AG04450 (cell line): ENCODE measurements at regions not wholly inside any gene's neighbourhood (a gene's known extent, or its start where the extent isn't known, plus 50 kb on each side); places are given as distances from the start of the nearest gene placed in this dataset.

Experiments
- CTCF ChIA-PET: fragments of 300-600, 350-600 bp; formaldehyde crosslinking; extraction: SDS; loops from one replicate; lab custom pipeline; 2022; ENCODE audit warnings: antibody characterized with exemption, inconsistent platforms; lab: Charles Lee
- POLR2A ChIA-PET: fragments of 350-600 bp; formaldehyde crosslinking; extraction: SDS; loops from one replicate; lab custom pipeline; 2021; ENCODE audit warnings: antibody characterized with exemption, inconsistent platforms; lab: Yijun Ruan, JAX
- DNase-seq: peaks from one replicate; pipeline ENCODE4 v3.0.0-alpha.2; 2011; ENCODE audit warnings: low read depth, low spot score
- H3K27ac ChIP-seq: one replicate; pipeline ENCODE4 v1.5.1; 2012; ENCODE audit warnings: low read depth, low read length, control low read depth
- H3K27me3 ChIP-seq: one replicate; pipeline ENCODE4 v1.6.0; 2012; ENCODE audit warnings: low read length; ENCODE audit not compliant: control insufficient read depth, insufficient read depth
- H3K4me3 ChIP-seq: 2 replicates; pipeline ENCODE4 v1.5.1; 2011; ENCODE audit warnings: mild to moderate bottlenecking, low read depth, low read length, control low read depth
- H3K9me3 ChIP-seq: 2 replicates; pipeline ENCODE4 v1.5.1; 2012; ENCODE audit warnings: low read length; ENCODE audit not compliant: control insufficient read depth, insufficient read depth
- CTCF ChIP-seq: IDR thresholded peaks from 2 replicates; pipeline ENCODE4 v1.5.1; 2011; ENCODE audit warnings: low read depth, low read length, control low read depth, inconsistent platforms

- Histone ChIP-seq H3K27ac (no peak overlapping the region), H3K4me3 (peak overlapping the region; percentile 38)
- CTCF ChIA-PET: interaction anchor here (1.4 kb wide), 1 partner anchor 13 kb away, joined by 5 read pairs; no protein-coding TSS in a partner anchor
These were observed 207.6 kb downstream of the OGFRL1 start for GRCh38 chr6:71496018-71496721.

GRCh38 chr6:71496722-71497033 lies 208.1 kb downstream of the OGFRL1 start:
- no peak overlapping the region for H3K27ac ChIP-seq

More at GRCh38 chr6:71496018-71496721, 207.6 kb downstream of the OGFRL1 start:
- TF ChIP-seq CTCF: no peak
- POLR2A ChIA-PET: no interaction called here
- DNase-seq: no peak
- Histone ChIP-seq H3K9me3 (no peaks in the 10 kb centered on the region), H3K27me3 (no peaks in the 10 kb centered on the region)

GRCh38 chr6:71498638-71499037 lies 210.0 kb downstream of the OGFRL1 start:
- no peak for TF ChIP-seq CTCF
- Histone ChIP-seq H3K27ac (no peak overlapping the region), H3K4me3 (no peak overlapping the region), H3K27me3 (no peaks in the 10 kb centered on the region), H3K9me3 (no peaks in the 10 kb centered on the region)
- POLR2A ChIA-PET: no interaction called here
- CTCF ChIA-PET: interaction anchor here (0.7 kb wide), 1 partner anchor 46 kb away, joined by 3 read pairs; no protein-coding TSS in a partner anchor
- DNase-seq: no peak

More at GRCh38 chr6:71496722-71497033, 208.1 kb downstream of the OGFRL1 start:
- Histone ChIP-seq H3K9me3 (no peaks in the 10 kb centered on the region), H3K4me3 (no peak overlapping the region), H3K27me3 (no peaks in the 10 kb centered on the region)
- DNase-seq: no peak
- CTCF ChIA-PET: no interaction called here
- TF ChIP-seq CTCF: no peak
- POLR2A ChIA-PET: no interaction called here

GRCh38 chr6:71499667-71500066 lies 211.1 kb downstream of the OGFRL1 start:
- H3K9me3 ChIP-seq: no peaks in the 10 kb centered on the region
- H3K27ac ChIP-seq: no peak overlapping the region
- POLR2A ChIA-PET: no interaction called here
- no peak for TF ChIP-seq CTCF
- H3K27me3 ChIP-seq: no peaks in the 10 kb centered on the region
- no peak overlapping the region for H3K4me3 ChIP-seq
- no peak for DNase-seq
- CTCF ChIA-PET: interaction anchor here (1.3 kb wide), 1 partner anchor 10 kb away, joined by 7 read pairs; no protein-coding TSS in a partner anchor

GRCh38 chr6:71502168-71502567 lies 213.6 kb downstream of the OGFRL1 start:
- no peak for DNase-seq
- ChIA-PET CTCF (interaction anchor here (2.0 kb wide), 1 partner anchor 117 kb away, joined by 8 read pairs; no protein-coding TSS in a partner anchor), POLR2A (no interaction called here)
- no peak for TF ChIP-seq CTCF
- H3K27me3 ChIP-seq: no peaks in the 10 kb centered on the region
- no peak overlapping the region for H3K4me3 ChIP-seq
- H3K9me3 ChIP-seq: no peaks in the 10 kb centered on the region
- H3K27ac ChIP-seq: no peak overlapping the region
